ENCODE measurements at regions not wholly inside any gene's neighbourhood (a gene's known extent, or its start where the extent isn't known, plus 50 kb on each side); places are given as distances from the start of the nearest gene placed in this dataset.

- Histone ChIP-seq H3K36me3 (ENCODE audit: control insufficient read depth, insufficient read depth, low read length) (no peaks in the 10 kb centered on the region), H3K4me2 (ENCODE audit: low read length) (no peak overlapping the region), H3K27ac (no peak overlapping the region), H3K9ac (no peak overlapping the region), H2AFZ (no peak overlapping the region), H3K4me3 (ENCODE audit: low read depth, low read length) (no peak overlapping the region), H3K27me3 (ENCODE audit: control insufficient read depth, insufficient read depth, low read length) (no peaks in the 10 kb centered on the region), H3K9me3 (ENCODE audit: control insufficient read depth, low read length) (no peaks in the 10 kb centered on the region), H3K79me2 (no peaks in the 10 kb centered on the region), H3K4me1 (no peaks in the 10 kb centered on the region)
- no peak for TF ChIP-seq CTCF (IDR thresholded peaks at IDR 0.05)
Observed at GRCh38 chr4:14887842-14888433, 114.3 kb upstream of the CPEB2 start.

GRCh38 chr4:14888790-14889572, 113.3 kb upstream of the CPEB2 start:
- Histone ChIP-seq H3K9me3 (ENCODE audit: control insufficient read depth, low read length) (no peaks in the 10 kb centered on the region), H3K4me3 (ENCODE audit: low read depth, low read length) (no peak overlapping the region), H3K4me1 (no peaks in the 10 kb centered on the region), H3K27me3 (ENCODE audit: control insufficient read depth, insufficient read depth, low read length) (no peaks in the 10 kb centered on the region), H3K79me2 (no peaks in the 10 kb centered on the region), H2AFZ (no peak overlapping the region), H3K27ac (no peak overlapping the region), H3K4me2 (ENCODE audit: low read length) (no peak overlapping the region), H3K9ac (no peak overlapping the region), H3K36me3 (ENCODE audit: control insufficient read depth, insufficient read depth, low read length) (no peaks in the 10 kb centered on the region)
- no peak for TF ChIP-seq CTCF (IDR thresholded peaks at IDR 0.05)

- H3K4me2 ChIP-seq (ENCODE audit: low read length): no peak overlapping the region
- no peaks in the 10 kb centered on the region for H3K79me2 ChIP-seq
- TF ChIP-seq CTCF (IDR thresholded peaks at IDR 0.05): no peak
- H3K36me3 ChIP-seq (ENCODE audit: control insufficient read depth, insufficient read depth, low read length): no peaks in the 10 kb centered on the region
- H3K4me3 ChIP-seq (ENCODE audit: low read depth, low read length): no peak overlapping the region
- H3K4me1 ChIP-seq: no peaks in the 10 kb centered on the region
- H3K27ac ChIP-seq: no peak overlapping the region
- H3K9me3 ChIP-seq (ENCODE audit: control insufficient read depth, low read length): no peaks in the 10 kb centered on the region
- no peak overlapping the region for H3K9ac ChIP-seq
- no peaks in the 10 kb centered on the region for H3K27me3 ChIP-seq (ENCODE audit: control insufficient read depth, insufficient read depth, low read length)
- H2AFZ ChIP-seq: no peak overlapping the region
Observed at GRCh38 chr4:14892563-14892962, 109.7 kb upstream of the CPEB2 start.

- H3K79me2 ChIP-seq: no peaks in the 10 kb centered on the region
- no peaks in the 10 kb centered on the region for H3K9me3 ChIP-seq (ENCODE audit: control insufficient read depth, low read length)
- peaks cover 6% of the 10 kb centered on the region for H3K4me1 ChIP-seq
- H3K27me3 ChIP-seq (ENCODE audit: control insufficient read depth, insufficient read depth, low read length): no peaks in the 10 kb centered on the region
- H3K36me3 ChIP-seq (ENCODE audit: control insufficient read depth, insufficient read depth, low read length): no peaks in the 10 kb centered on the region
- H2AFZ ChIP-seq: no peak overlapping the region
- no peak overlapping the region for H3K4me2 ChIP-seq (ENCODE audit: low read length)
- no peak overlapping the region for H3K4me3 ChIP-seq (ENCODE audit: low read depth, low read length)
- H3K27ac ChIP-seq: no peak overlapping the region
- no peak overlapping the region for H3K9ac ChIP-seq
- TF ChIP-seq CTCF (IDR thresholded peaks at IDR 0.05): no peak
Observed at GRCh38 chr4:14893713-14894112, 108.6 kb upstream of the CPEB2 start.
